ENCODE measurements at regions not wholly inside any gene's neighbourhood (a gene's known extent, or its start where the extent isn't known, plus 50 kb on each side); places are given as distances from the start of the nearest gene placed in this dataset.

DNA sequence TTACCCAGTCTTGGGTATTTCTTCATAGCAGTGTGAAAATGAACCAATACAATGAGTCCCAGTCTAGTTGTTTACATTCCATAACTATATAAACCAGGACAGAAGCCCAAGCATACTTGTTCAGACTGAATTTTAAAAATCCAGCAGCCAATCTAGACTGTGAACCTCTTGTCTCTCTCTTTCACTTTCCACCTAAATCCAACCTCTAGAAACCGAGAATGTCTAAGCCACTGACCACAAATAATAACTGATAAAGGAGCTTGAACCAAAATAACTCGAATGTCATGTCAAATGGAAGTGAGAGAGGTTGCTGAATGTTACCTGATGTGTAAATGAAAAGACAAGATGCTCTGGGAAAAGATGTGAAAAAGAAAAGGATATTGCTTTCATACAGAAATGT, 544.7 kb downstream of the NLGN4X start:
- TF ChIP-seq MAFK (IDR thresholded peaks at IDR 0.05; ENCODE audit: partially characterized antibody), result no peak
- TF ChIP-seq, protein P1, sequence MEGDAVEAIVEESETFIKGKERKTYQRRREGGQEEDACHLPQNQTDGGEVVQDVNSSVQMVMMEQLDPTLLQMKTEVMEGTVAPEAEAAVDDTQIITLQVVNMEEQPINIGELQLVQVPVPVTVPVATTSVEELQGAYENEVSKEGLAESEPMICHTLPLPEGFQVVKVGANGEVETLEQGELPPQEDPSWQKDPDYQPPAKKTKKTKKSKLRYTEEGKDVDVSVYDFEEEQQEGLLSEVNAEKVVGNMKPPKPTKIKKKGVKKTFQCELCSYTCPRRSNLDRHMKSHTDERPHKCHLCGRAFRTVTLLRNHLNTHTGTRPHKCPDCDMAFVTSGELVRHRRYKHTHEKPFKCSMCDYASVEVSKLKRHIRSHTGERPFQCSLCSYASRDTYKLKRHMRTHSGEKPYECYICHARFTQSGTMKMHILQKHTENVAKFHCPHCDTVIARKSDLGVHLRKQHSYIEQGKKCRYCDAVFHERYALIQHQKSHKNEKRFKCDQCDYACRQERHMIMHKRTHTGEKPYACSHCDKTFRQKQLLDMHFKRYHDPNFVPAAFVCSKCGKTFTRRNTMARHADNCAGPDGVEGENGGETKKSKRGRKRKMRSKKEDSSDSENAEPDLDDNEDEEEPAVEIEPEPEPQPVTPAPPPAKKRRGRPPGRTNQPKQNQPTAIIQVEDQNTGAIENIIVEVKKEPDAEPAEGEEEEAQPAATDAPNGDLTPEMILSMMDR (IDR thresholded peaks at IDR 0.05), result no peak
- no peak for TF ChIP-seq FOXS1 (CRISPR knock-in tag; IDR thresholded peaks at IDR 0.05)
- TF ChIP-seq HDAC2 (IDR thresholded peaks at IDR 0.05), result no peak
- TF ChIP-seq POLR2A (IDR thresholded peaks at IDR 0.05; ENCODE audit: low read length), result no peak
- TF ChIP-seq HEYL (CRISPR knock-in tag; IDR thresholded peaks at IDR 0.05), result no peak
- no peak for TF ChIP-seq EHMT2 (IDR thresholded peaks at IDR 0.05; ENCODE audit: low read depth)
- TF ChIP-seq ZNF302 (CRISPR knock-in tag; IDR thresholded peaks at IDR 0.05), result no peak
- TF ChIP-seq EP300 (IDR thresholded peaks at IDR 0.05), result no peak
- no peak for TF ChIP-seq JUNB (IDR thresholded peaks at IDR 0.05)
- TF ChIP-seq, protein P2, sequence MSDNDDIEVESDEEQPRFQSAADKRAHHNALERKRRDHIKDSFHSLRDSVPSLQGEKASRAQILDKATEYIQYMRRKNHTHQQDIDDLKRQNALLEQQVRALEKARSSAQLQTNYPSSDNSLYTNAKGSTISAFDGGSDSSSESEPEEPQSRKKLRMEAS (IDR thresholded peaks at IDR 0.05), result no peak
- TF ChIP-seq MYC (IDR thresholded peaks at IDR 0.05; ENCODE audit: borderline replicate concordance, low read length), result no peak
- TF ChIP-seq, protein P3, sequence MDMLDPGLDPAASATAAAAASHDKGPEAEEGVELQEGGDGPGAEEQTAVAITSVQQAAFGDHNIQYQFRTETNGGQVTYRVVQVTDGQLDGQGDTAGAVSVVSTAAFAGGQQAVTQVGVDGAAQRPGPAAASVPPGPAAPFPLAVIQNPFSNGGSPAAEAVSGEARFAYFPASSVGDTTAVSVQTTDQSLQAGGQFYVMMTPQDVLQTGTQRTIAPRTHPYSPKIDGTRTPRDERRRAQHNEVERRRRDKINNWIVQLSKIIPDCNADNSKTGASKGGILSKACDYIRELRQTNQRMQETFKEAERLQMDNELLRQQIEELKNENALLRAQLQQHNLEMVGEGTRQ (IDR thresholded peaks at IDR 0.05), result no peak

All from A549 (cell line).